Breast epithelium (tissue), 3 donors: ENCODE measurements at regions not wholly inside any gene's neighbourhood (a gene's known extent, or its start where the extent isn't known, plus 50 kb on each side); places are given as distances from the start of the nearest gene placed in this dataset.

ENCODE experiments used
- POLR2A ChIP-seq: fragments of 450-650 bp; IDR thresholded peaks from one replicate; pipeline ENCODE4 v1.6.1; 2016; ENCODE audit warnings: antibody characterized with exemption, mild to moderate bottlenecking, moderate library complexity
- TF ChIP-seq, protein P1 (sequence below), 3 donors: fragments of 450-650 bp; IDR thresholded peaks; one replicate each; pipeline ENCODE4 v1.5.1; 2016 to 2017; ENCODE audit warnings: antibody characterized with exemption in 3 of 3, mild to moderate bottlenecking in 3 of 3, moderate library complexity in 3 of 3

DNA sequence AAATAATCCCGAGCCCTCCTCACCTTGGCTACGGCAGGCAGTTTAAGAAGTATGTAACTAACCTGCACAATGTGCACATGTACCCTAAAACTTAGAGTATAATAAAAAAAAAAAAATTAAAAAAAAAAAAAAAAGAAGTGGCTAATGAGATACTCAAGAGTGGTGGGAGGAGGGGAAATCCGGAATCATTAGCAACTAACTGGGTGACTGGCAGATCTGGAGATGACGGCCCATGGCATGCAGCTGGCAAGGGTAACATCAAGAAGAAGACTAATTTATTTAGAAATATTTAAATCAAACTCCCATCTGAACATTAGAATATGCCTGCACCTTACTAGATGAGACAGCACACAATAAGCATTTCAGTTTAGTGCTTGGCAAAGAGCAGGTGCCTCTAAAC lies 52.3 kb upstream of the TMCC3 start:
- TF ChIP-seq, protein P1, sequence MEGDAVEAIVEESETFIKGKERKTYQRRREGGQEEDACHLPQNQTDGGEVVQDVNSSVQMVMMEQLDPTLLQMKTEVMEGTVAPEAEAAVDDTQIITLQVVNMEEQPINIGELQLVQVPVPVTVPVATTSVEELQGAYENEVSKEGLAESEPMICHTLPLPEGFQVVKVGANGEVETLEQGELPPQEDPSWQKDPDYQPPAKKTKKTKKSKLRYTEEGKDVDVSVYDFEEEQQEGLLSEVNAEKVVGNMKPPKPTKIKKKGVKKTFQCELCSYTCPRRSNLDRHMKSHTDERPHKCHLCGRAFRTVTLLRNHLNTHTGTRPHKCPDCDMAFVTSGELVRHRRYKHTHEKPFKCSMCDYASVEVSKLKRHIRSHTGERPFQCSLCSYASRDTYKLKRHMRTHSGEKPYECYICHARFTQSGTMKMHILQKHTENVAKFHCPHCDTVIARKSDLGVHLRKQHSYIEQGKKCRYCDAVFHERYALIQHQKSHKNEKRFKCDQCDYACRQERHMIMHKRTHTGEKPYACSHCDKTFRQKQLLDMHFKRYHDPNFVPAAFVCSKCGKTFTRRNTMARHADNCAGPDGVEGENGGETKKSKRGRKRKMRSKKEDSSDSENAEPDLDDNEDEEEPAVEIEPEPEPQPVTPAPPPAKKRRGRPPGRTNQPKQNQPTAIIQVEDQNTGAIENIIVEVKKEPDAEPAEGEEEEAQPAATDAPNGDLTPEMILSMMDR (IDR thresholded peaks at IDR 0.05), result no peak
- no peak for TF ChIP-seq POLR2A
